22Rv1 (cell line): ENCODE measurements at regions not wholly inside any gene's neighbourhood (a gene's known extent, or its start where the extent isn't known, plus 50 kb on each side); places are given as distances from the start of the nearest gene placed in this dataset.

ENCODE experiments used
- H3K27ac ChIP-seq: fragments of 450-650 bp; 2 replicates; pipeline ENCODE4 v1.5.1; 2017
- CTCF ChIP-seq: fragments of 450-650 bp; IDR thresholded peaks from 2 replicates; pipeline ENCODE4 v1.5.1; 2017; ENCODE audit warnings: mild to moderate bottlenecking
- ZFX ChIP-seq: fragments of 450-650 bp; IDR thresholded peaks from 2 replicates; pipeline ENCODE4 v1.6.1; 2017; ENCODE audit warnings: antibody characterized with exemption, borderline replicate concordance

GRCh38 chrX:38878641-38879340, 77.5 kb downstream of the MID1IP1 start:
- TF ChIP-seq CTCF (no peak), ZFX (no peak)
- H3K27ac ChIP-seq, result no peak overlapping the region

GRCh38 chrX:38879631-38880220, 78.5 kb downstream of the MID1IP1 start:
- H3K27ac ChIP-seq, result no peak overlapping the region
- TF ChIP-seq CTCF, result no peak
- no peak for TF ChIP-seq ZFX

- TF ChIP-seq ZFX (no peak), CTCF (no peak)
- no peak overlapping the region for H3K27ac ChIP-seq
Observed at GRCh38 chrX:38880296-38880854, 79.1 kb downstream of the MID1IP1 start.

- TF ChIP-seq ZFX (no peak), CTCF (no peak)
- H3K27ac ChIP-seq, result no peak overlapping the region
Observed at GRCh38 chrX:38881066-38881465, 79.8 kb downstream of the MID1IP1 start.

GRCh38 chrX:38881727-38882126, 80.5 kb downstream of the MID1IP1 start:
- no peak overlapping the region for H3K27ac ChIP-seq
- TF ChIP-seq CTCF (no peak), ZFX (no peak)

- no peak for TF ChIP-seq ZFX
- TF ChIP-seq CTCF, result no peak
- no peak overlapping the region for H3K27ac ChIP-seq
Observed at GRCh38 chrX:38882894-38883626, 81.8 kb downstream of the MID1IP1 start.

GRCh38 chrX:38886112-38886511, 84.9 kb downstream of the MID1IP1 start:
- no peak for TF ChIP-seq CTCF
- TF ChIP-seq ZFX, result no peak
- no peak overlapping the region for H3K27ac ChIP-seq
